ENCODE measurements at regions not wholly inside any gene's neighbourhood (a gene's known extent, or its start where the extent isn't known, plus 50 kb on each side); places are given as distances from the start of the nearest gene placed in this dataset.

GRCh38 chr10:108445746-108446145, 1281.2 kb upstream of the SORCS1 start:
- Histone ChIP-seq H3K27ac (ENCODE audit: low read depth, low read length, poor library complexity, severe bottlenecking) (no peak overlapping the region), H3F3A (ENCODE audit: insufficient read depth, low read length) (no peaks in the 10 kb centered on the region), H3K4me3 (ENCODE audit: low read depth, low read length, poor library complexity, severe bottlenecking) (no peak overlapping the region), H3K9me3 (ENCODE audit: low read length) (no peaks in the 10 kb centered on the region), H3K9ac (ENCODE audit: low read length) (no peak overlapping the region), H3K27me3 (ENCODE audit: insufficient read depth, low read length) (no peaks in the 10 kb centered on the region), H3K4me1 (ENCODE audit: insufficient read depth, low read length, severe bottlenecking) (no peaks in the 10 kb centered on the region), H4K20me1 (ENCODE audit: insufficient read depth, low read length) (no peaks in the 10 kb centered on the region), H2AFZ (ENCODE audit: low read length) (no peak overlapping the region), H3K9me2 (ENCODE audit: low read depth, low read length) (no peaks in the 10 kb centered on the region), H3K4me2 (ENCODE audit: low read length) (no peak overlapping the region), H3K79me2 (ENCODE audit: insufficient read depth, low read length) (no peaks in the 10 kb centered on the region), H3K36me3 (ENCODE audit: insufficient read depth, low read length) (no peaks in the 10 kb centered on the region)
- no peak for TF ChIP-seq EZH2 (IDR thresholded peaks at IDR 0.05; ENCODE audit: borderline replicate concordance, low read length)
- no peak for TF ChIP-seq CTCF (IDR thresholded peaks at IDR 0.05; ENCODE audit: low read length)

- Histone ChIP-seq H3K4me3 (ENCODE audit: low read depth, low read length, poor library complexity, severe bottlenecking) (no peak overlapping the region), H3K4me1 (ENCODE audit: insufficient read depth, low read length, severe bottlenecking) (no peaks in the 10 kb centered on the region), H3K9ac (ENCODE audit: low read length) (no peak overlapping the region), H3F3A (ENCODE audit: insufficient read depth, low read length) (no peaks in the 10 kb centered on the region), H2AFZ (ENCODE audit: low read length) (no peak overlapping the region), H3K4me2 (ENCODE audit: low read length) (no peak overlapping the region), H4K20me1 (ENCODE audit: insufficient read depth, low read length) (no peaks in the 10 kb centered on the region), H3K36me3 (ENCODE audit: insufficient read depth, low read length) (no peaks in the 10 kb centered on the region), H3K27me3 (ENCODE audit: insufficient read depth, low read length) (no peaks in the 10 kb centered on the region), H3K79me2 (ENCODE audit: insufficient read depth, low read length) (no peaks in the 10 kb centered on the region), H3K9me3 (ENCODE audit: low read length) (no peaks in the 10 kb centered on the region), H3K27ac (ENCODE audit: low read depth, low read length, poor library complexity, severe bottlenecking) (no peak overlapping the region), H3K9me2 (ENCODE audit: low read depth, low read length) (no peaks in the 10 kb centered on the region)
- TF ChIP-seq CTCF (IDR thresholded peaks at IDR 0.05; ENCODE audit: low read length) (no peak), EZH2 (IDR thresholded peaks at IDR 0.05; ENCODE audit: borderline replicate concordance, low read length) (no peak)
Measured at GRCh38 chr10:108443636-108444035, 1279.1 kb upstream of the SORCS1 start.

- H4K20me1 ChIP-seq (ENCODE audit: insufficient read depth, low read length), result no peaks in the 10 kb centered on the region
- no peak overlapping the region for H2AFZ ChIP-seq (ENCODE audit: low read length)
- no peak overlapping the region for H3K27ac ChIP-seq (ENCODE audit: low read depth, low read length, poor library complexity, severe bottlenecking)
- H3K4me3 ChIP-seq (ENCODE audit: low read depth, low read length, poor library complexity, severe bottlenecking), result no peak overlapping the region
- no peaks in the 10 kb centered on the region for H3K27me3 ChIP-seq (ENCODE audit: insufficient read depth, low read length)
- no peaks in the 10 kb centered on the region for H3F3A ChIP-seq (ENCODE audit: insufficient read depth, low read length)
- no peaks in the 10 kb centered on the region for H3K9me2 ChIP-seq (ENCODE audit: low read depth, low read length)
- no peak for TF ChIP-seq CTCF (IDR thresholded peaks at IDR 0.05; ENCODE audit: low read length)
- TF ChIP-seq EZH2 (IDR thresholded peaks at IDR 0.05; ENCODE audit: borderline replicate concordance, low read length), result no peak
- no peaks in the 10 kb centered on the region for H3K9me3 ChIP-seq (ENCODE audit: low read length)
- no peak overlapping the region for H3K9ac ChIP-seq (ENCODE audit: low read length)
- no peaks in the 10 kb centered on the region for H3K36me3 ChIP-seq (ENCODE audit: insufficient read depth, low read length)
- no peak overlapping the region for H3K4me2 ChIP-seq (ENCODE audit: low read length)
- no peaks in the 10 kb centered on the region for H3K4me1 ChIP-seq (ENCODE audit: insufficient read depth, low read length, severe bottlenecking)
- H3K79me2 ChIP-seq (ENCODE audit: insufficient read depth, low read length), result no peaks in the 10 kb centered on the region
Measured at GRCh38 chr10:108439397-108439796, 1274.9 kb upstream of the SORCS1 start.

Measured in OCI-LY1 (cell line).